GM18498 (cell line): ENCODE measurements at regions not wholly inside any gene's neighbourhood (a gene's known extent, or its start where the extent isn't known, plus 50 kb on each side); places are given as distances from the start of the nearest gene placed in this dataset.
"Not testable (repeated sequence)": the region's sequence is repeated elsewhere in the genome, so short reads cannot be mapped to it uniquely, and the experiment has no call there.

Source experiments
- ATAC-seq: cut with Tn5 transposase; IDR thresholded peaks from one replicate; pipeline ENCODE4 v1.9.1; 2021; ENCODE audit warnings: mild to moderate bottlenecking, moderate library complexity; ENCODE audit not compliant: unreplicated experiment

DNA sequence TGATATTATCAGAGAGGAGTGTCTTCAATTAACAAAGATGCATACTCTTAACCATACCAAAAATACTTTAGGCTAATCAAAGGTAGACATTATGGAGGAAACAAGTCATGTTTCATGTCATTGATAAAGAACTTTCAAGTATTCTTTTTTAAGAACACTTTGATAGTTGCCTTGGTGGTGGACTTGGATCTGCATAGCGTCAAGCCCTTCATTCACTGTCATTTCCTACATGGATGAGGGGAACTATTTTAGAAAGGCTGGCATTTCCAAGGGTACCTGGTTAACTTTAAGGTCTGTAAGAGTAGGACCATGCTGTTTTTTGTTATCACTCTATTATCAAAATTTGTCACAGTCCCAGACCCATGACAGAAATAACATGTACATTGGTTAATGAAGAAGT is 622.5 kb downstream of the PKHD1 start:
- ATAC-seq = no peak

DNA sequence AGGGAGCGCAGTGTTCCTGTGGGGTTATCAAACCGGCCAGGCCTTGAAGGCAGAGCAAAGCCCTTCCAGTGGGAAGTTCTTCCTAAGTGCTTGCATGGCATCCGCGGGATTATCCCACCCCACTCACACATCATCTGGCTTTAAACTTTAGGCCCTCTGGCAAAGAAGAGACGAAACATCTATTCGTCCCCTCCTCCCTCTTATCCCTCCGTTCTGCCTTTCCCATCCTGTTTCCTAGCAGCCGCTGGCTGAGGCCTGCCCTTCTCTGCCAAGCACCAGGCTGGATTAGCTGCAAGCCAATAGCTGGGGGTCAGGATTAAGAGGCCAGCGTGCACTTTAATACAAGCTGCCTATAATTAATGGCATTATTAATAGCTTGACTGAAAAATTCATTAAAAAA is 621.0 kb downstream of the PKHD1 start:
- no peak for ATAC-seq

DNA sequence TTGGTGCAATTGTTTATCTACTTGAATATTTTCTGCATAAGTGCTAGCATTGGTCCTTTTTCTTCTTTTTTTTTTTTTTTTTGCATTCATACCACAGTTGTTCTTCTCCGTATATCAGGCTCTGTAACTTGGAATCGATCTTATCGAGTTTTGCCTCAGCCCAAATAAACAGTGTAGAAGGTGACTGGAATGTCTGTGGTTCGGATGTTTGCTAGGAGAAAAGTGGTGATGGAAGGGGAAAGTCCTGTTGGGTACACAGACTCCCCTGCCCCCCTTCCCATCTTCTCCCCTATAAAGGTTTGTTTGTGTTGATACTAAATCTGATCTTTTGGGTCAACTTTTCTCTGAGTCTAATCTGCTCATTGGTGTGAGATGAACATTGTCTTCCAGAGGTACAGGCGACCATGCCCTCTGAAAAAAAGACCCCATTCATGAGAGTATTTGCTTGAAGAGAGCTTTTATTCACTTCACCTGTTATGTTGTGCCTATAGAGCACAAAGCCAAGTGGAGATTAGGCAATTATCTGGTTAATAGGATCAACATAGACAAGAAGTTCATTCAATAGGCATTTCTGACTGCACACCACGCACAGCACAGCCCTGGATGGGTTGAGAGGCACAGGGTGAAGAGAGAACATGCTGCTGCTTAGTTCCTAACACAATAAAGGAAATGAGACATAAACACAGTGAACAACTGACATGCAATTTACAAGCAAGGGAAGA is 620.0 kb downstream of the PKHD1 start:
- no peak for ATAC-seq

DNA sequence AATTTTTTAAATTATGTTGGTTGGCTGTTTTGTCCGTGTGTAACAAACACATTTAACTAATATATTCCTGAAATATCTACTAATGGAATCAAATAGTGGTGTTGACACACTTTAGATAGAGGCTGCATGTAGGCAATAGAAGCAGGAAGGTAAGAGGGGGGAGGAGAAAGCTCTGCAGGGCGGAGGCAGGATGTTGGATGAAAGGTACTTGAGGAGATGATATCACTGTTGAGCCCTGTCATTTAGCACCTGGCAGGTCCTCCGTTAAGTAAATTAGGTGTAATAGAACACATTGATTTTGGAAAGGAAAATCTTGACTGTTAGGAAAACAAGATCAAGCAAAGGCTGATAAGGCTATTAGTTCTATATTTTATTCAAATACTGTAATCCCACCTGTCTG is 618.7 kb downstream of the PKHD1 start:
- no peak for ATAC-seq

DNA sequence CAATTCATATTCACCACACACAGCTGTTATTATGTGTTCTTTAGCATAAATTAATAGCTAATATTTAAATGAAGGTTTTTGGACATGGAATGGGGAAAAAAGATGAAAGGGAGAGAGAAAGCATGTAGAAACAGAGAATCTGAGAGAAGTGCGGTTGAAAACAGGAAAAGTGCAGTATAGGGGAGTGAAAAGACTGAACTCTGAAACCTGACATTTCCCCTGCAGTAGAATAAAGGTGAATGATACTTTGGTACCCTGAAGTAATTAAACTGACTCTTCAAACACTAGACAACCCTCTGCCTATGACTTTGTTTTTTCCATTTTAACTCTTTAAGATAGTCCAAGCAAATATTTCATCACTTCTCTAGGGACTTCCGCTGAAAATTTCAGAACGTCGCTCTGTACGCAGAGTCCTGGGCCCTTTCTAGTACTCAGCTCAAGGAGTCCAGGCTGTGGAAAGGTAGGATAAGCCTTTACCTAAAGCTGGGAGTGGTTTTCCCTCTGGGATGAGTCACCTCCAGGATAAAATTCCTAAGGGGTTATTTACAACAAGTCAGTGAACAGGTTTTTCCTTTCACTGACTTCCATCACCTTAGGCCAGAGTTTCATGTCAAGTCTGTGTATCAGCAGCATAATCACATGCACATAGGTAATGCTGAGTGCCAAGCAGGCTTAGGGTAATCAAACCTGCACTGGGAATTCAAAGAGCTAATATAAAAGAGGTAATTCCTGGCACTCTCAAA is 614.5 kb downstream of the PKHD1 start:
- ATAC-seq = no peak

DNA sequence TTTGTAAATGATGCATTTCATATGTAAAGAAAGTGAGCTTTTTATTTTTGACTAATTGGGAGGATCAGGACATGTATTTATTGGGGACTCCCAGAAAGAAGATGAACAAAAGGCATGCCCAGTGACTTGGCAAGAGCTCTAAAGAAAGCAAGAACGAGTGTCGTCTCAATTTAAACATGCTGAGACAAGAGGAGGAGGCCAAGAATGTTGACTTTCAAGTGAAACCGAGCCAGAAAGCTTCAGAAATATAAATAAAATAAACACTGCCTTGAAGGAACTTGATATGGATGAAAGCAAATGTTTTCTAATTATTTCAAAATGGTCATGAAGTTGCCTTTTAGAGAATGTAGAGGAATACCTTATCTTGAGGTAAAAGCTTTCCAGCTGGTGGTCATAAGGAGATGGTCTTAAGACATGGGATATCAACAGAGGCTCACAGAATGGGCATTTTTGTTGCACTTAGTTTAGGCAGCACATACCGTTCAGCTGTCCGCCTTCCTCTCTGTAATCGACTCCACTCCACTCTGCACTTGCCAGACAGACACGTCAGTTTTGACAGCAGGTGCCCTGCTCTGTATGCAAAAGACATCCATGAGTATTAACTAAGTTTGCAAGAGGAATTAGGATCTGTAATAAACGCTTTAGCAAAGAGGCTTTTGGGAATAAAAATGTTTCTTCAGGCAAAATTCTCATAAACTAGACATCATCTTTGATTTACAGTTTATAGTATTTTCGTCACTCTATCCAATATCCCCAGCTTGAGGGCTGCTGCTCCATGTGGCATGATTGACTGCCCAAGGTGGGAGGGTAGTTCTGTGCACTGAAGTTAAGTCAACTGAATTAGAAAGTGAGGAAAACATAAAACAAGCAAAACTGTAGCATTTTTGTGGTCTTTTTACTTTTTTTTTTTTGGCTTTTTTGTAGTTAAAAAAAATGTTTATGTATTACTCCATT is 613.1 kb downstream of the PKHD1 start:
- ATAC-seq = no peak

DNA sequence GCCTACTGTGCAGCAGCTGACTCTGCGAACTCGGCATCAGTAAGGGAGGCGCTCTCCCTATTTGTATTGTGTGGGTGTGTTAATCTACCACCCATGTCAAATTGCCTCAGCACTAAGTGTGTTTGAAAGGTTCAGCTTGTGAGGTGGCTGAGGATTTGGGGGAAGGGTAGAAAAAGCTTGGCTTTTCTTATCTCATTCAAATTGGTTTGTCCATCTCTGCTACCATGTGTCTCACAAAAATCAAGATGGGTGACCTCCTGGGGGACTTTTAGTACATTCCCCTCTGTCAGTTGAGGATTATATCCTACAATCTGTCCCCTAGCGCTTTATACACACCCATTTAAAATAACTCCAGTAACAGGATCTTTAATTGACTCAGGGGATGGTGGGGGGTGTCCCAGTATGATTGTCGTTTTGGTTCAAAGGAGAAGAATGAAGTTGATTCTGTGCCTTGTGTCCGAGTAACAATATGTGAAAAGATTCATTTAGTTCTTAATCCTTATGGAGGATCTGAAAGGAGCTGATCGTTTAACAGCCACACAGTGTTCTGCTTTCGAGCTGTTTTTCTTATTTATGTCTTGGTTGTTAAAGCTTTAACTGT is 609.6 kb downstream of the PKHD1 start:
- no peak for ATAC-seq

DNA sequence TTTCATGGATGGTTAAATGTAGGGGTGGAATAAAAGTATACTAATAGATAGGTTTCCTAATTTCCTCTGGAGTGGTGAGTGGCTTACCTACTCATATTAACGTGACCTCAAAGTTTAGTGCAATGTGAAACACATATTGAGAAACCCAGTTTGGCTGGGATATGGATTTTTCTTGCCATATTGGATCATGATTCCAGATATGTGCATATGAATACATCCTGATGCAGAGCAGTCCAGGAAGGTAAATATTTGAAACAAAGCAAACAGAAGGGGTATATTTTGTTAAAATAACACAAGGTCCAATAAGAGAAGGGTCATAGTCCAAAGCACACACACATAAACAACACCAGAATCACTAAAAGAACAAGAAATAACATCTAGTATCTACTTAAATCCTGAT is 608.1 kb downstream of the PKHD1 start:
- ATAC-seq = no peak

DNA sequence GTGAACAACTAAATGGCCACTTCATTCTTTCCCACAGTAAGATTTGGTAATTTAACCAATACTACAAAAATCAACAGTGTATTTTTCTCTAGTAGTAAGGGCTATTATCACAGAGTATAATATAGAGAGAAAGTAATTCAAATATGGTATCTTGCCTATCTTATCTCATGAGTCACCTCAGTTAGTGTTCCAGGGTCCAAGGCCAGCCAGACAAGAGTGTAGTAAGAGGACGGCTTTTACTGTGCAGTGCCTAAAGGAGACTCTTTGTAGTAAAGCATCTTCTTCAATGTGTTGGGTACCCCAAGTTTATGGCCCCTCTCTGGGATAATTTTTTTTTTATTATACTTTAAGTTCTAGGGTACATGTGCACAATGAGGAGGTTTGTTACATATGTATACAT is 607.4 kb downstream of the PKHD1 start:
- ATAC-seq = no peak

DNA sequence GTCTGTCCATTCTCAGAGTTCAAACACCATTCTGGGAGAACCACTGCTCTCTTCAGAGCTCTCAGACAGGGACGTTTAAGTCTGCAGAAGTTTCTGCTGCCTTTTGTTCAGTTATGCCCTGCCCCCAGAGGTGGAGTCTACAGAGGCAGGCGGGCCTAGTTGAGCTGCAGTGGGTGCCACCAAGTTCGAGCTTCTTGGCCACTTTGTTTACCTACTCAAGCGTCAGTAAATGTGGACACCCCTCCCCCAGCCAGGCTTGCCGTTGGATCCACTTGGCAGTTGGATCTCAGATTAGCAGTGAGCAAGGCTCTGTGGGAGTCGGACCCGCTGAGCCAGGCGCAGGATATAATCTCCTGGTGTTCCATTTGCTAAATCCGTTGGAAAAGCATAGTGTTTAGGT is 601.5 kb downstream of the PKHD1 start:
- ATAC-seq = not testable (repeated sequence)

DNA sequence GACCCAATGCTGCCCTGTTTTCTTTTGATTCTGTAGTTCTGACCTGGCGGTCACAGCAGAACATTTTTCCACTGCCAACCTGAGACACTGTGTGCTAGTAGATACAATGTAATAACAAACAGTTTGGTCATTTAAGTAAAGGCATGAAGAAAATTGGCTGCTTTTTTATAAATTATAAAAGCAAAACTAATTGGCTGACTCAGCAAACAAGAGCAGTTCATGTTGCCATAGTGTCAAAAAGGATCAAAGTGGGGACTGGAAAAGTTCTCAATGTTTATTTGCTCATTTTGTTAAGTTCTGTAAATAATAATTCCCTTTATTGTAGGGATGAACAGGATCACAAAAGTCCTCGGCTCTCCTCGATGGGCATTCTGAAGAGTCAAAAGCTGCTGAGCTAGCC is 599.5 kb downstream of the PKHD1 start:
- ATAC-seq = no peak

DNA sequence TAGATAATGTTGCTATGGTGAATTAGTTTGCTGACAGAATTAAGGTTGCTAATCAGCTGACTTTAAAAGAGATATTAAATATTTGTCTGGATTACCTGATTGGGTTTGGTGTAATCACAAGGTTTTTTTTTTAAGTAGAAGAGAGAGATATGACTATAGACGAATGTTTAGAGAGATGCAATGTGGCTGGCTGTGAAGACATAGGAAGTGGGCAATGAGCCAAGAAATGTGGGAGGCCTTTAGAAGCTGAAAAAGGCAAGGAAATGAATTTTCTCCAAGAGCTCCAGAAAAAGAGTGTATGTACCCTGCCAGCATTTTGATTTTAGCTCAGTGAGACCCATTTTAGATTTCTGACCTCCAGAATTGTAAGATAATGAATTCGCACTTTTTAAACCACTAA is 598.3 kb downstream of the PKHD1 start:
- ATAC-seq = no peak

DNA sequence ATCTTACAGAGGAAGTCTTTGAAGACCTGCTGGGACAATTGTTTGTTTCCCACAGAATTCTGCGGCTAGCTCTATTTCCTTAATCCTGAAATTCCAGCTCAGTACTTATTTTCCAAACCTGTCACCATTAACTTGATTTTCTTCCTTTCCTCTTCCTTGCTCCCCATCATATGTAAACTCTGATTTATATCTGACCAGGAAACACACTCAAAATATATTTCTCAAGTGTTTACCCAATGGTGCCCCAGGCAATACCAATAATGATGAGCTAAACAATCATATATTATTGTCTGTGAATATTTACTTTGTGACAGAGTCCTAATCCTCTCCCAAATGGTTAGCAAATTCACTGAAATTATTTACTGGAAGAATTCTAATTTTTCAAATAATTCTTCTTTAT is 597.3 kb downstream of the PKHD1 start:
- no peak for ATAC-seq

DNA sequence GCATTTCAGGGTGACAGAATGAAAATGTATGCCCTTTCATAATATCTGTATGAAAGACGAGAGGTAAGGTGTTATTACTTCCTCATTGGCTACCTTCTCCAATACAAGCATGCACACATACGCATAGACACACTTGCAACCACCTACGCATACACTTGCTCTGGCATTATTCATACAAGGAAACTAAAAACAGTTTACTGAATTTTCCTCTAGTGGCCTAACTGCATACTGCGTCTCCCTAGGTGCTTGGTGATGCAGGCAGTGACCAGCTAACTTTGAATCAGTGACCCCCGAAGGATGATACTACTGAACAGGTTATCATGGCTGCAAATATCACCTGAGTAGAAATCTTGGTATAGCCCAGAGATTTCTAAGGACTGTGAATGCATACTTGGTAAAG is 593.1 kb downstream of the PKHD1 start:
- ATAC-seq = no peak

DNA sequence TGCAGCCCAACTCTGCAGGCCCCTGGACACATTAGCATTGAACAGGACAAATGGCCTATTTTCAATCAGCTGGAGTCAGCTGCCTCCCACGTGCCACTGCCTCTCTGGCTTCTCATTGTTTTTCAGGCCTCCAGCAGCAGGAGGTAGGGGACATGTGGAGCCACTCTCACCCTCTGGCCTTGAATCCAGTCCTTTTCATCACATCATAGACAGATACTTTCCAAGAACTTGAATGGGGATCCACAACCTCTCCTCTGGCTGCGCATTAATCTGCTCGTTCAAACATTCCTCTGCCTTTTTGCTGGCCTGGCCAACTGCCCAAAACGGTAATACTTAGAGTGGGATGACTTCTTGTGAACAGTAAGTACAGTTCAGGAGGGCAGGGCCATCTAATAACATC is 592.3 kb downstream of the PKHD1 start:
- ATAC-seq = no peak

DNA sequence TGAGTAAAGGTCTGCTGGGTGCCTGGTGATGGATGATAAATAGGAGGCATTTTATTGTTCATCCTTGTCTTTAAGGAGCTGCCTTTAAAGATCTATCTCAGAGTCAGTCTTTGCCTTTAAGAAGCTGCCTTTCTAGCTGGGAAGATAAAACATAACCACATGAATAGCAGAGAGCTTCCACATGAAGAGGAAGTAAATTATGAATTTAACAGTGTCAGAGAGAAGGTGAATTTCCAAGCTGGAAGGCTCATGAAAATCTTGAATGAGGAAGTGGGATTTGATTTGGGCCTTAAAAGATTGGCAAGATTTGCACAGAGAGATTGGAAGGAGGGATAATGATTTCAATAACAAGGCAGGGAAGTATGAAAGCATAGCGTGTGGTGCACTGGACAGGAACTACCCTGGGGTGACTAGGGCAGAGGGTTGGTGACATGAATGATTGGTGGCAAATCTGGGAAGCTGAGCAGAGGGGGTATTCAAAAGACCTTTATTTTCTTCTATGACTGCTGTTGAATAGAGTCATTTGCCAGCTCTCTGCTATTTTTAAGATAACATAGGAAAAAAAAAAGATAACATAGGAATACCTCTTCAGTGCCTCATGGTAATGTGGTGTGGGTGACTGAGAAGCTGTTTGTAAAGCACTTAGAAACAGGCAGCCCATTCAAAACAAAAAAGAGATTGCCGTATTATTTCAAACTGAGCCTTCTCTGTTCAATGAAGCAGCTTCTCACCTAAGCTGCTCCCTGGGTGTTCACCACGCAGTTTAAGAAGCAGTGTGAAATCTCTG is 591.6 kb downstream of the PKHD1 start:
- ATAC-seq = no peak

DNA sequence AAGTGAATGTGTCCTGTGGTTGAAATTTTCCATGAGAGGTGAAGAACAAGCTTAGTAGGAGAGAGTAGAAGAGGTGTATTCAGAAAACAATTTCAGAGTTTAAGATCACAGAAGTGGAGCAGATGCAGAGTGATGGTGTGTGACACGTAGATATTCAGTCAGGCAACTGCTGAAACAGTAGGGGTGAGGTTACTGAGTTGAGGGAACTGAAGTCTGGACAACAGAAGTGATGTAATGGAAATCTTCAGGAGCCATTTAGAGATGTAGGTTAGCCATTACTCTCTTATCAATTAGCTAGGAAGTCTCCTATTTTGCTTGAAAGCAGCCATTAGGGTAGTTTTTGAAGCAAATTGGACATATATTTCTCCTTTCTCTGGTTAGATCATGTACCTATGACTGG is 584.4 kb downstream of the PKHD1 start:
- ATAC-seq = no peak

DNA sequence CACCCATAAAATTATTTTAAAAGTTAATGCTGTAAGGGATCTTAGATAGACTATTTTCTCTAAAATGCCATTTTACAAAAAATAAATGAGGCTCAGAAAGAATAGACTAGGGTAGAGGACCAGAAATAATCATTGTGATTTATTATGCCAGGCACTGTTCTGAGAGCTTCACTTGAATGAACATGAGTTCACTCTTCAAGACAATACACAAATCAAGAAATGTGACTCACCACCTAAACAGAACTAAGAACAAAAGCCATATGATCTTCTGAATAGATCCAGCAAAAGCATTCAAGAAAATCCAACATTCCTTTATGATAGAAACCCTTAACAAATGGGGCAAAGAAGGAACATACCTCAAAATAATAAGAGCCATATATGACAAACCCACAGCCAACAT is 582.0 kb downstream of the PKHD1 start:
- no peak for ATAC-seq

DNA sequence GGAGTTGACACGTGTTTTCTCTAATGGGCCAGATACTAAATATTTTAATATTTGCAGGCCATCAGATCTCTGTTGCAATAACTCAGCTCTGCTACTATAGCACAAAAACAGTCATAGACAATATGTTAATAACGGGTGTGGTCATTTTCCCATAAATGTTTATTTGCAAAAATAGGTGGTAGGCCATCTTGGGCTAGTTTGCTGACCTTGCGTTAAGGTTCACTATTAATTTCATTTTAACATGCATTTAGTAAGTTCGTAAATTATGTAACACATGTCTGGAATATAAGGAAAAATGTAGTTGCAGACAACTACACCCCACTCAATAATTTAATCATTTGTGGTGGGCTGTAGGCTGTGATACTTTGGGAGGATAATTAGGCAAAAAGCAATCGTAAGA is 577.8 kb downstream of the PKHD1 start:
- ATAC-seq = no peak

DNA sequence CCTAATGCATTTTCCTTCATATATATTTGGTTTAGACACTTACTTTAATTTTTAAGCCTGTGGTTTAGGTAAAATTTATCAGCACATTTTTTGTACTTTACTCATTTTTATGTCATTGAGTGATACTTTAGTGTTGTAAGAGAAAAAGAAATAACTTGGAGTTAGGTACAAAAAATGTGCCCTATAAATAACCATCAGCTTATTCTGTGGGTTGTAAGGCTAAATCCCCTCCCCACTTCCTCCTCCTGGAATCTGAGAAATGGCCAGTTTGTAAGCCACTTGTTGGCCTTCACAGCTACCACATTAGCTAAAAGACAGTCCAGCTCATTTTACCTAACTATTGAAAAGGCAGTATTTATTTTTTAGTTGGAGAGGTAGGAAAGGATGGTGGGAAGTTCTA is 576.3 kb downstream of the PKHD1 start:
- no peak for ATAC-seq
